NCI-H2029 (cell line): ENCODE measurements at regions not wholly inside any gene's neighbourhood (a gene's known extent, or its start where the extent isn't known, plus 50 kb on each side); places are given as distances from the start of the nearest gene placed in this dataset.
"Not testable (repeated sequence)": the region's sequence is repeated elsewhere in the genome, so short reads cannot be mapped to it uniquely, and the experiment has no call there.

ENCODE experiments used
- DNase-seq: peaks from one replicate; lab custom pipeline; 2025; lab: John Stamatoyannopoulos, UW

GRCh38 chr1:60886793-60887331 is 195.5 kb upstream of the NFIA start:
- no peak for DNase-seq

GRCh38 chr1:60886090-60886489 is 196.3 kb upstream of the NFIA start:
- DNase-seq = no peak

- DNase-seq = no peak
Observed at GRCh38 chr1:60880202-60880601, 202.2 kb upstream of the NFIA start.

- no peak for DNase-seq
Observed at GRCh38 chr1:60878323-60878722, 204.0 kb upstream of the NFIA start.

GRCh38 chr1:60877376-60877775 is 205.0 kb upstream of the NFIA start:
- no peak for DNase-seq

GRCh38 chr1:60876952-60877351 is 205.4 kb upstream of the NFIA start:
- DNase-seq = no peak

GRCh38 chr1:60875138-60875537 is 207.2 kb upstream of the NFIA start:
- no peak for DNase-seq

- no peak for DNase-seq
Observed at GRCh38 chr1:60874718-60875117, 207.6 kb upstream of the NFIA start.

GRCh38 chr1:60873396-60873795 is 209.0 kb upstream of the NFIA start:
- not testable (repeated sequence) for DNase-seq

GRCh38 chr1:60872426-60873054 is 209.8 kb upstream of the NFIA start:
- DNase-seq = no peak

GRCh38 chr1:60870269-60870865 is 212.0 kb upstream of the NFIA start:
- no peak for DNase-seq

- no peak for DNase-seq
Observed at GRCh38 chr1:60868901-60869663, 213.3 kb upstream of the NFIA start.

- DNase-seq = no peak
Observed at GRCh38 chr1:60867782-60868181, 214.6 kb upstream of the NFIA start.

GRCh38 chr1:60866917-60867531 is 215.3 kb upstream of the NFIA start:
- no peak for DNase-seq

- no peak for DNase-seq
Observed at GRCh38 chr1:60866226-60866900, 216.0 kb upstream of the NFIA start.

GRCh38 chr1:60865166-60865565 is 217.2 kb upstream of the NFIA start:
- DNase-seq = no peak

GRCh38 chr1:60864722-60865121 is 217.6 kb upstream of the NFIA start:
- DNase-seq = no peak

- DNase-seq = no peak
Observed at GRCh38 chr1:60863131-60863530, 219.2 kb upstream of the NFIA start.

GRCh38 chr1:60861961-60862567 is 220.3 kb upstream of the NFIA start:
- no peak for DNase-seq

GRCh38 chr1:60859111-60859510 is 223.2 kb upstream of the NFIA start:
- no peak for DNase-seq

GRCh38 chr1:60857851-60858250 is 224.5 kb upstream of the NFIA start:
- DNase-seq = no peak

GRCh38 chr1:60850084-60850483 is 232.3 kb upstream of the NFIA start:
- DNase-seq = no peak
